ENCODE measurements at regions not wholly inside any gene's neighbourhood (a gene's known extent, or its start where the extent isn't known, plus 50 kb on each side); places are given as distances from the start of the nearest gene placed in this dataset.

DNA sequence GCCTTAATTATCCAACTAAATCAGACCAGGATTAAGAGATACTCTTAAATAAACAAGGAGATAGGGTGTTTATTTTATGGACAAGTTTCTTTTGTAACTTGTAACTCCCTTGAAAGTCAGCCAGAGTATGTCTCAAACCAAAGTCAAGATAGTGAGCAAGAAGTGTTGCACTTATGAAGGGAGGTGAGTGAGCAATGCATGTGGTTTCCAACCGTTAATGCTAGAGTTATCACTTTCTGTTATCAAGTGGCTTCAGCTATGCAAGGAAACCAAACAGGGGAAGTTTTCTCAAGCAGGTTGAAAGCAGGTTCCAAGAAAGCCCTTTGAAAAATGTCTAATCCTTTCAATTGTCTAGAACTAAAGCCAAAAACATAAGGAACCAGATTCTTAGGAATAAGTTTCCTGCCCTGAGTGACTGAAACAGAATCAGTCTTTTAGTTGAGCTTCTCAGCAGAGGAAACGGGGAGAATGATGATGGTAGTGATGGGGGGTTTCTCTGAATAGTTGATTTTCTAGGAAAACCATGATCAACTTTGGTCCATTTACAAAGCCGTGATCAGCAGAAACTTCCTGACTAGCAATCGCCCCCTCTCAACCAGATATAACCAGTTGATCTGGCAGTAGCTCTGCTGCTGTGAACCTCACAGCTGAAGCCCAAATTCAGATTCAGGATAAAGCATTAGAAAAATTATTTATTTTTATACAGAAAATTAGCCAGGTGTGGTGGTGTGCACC, 128.4 kb downstream of the DAD1 start:
- no peak overlapping the region for H3K27ac ChIP-seq
- no peak for DNase-seq (ENCODE audit: low read depth, low spot score)

DNA sequence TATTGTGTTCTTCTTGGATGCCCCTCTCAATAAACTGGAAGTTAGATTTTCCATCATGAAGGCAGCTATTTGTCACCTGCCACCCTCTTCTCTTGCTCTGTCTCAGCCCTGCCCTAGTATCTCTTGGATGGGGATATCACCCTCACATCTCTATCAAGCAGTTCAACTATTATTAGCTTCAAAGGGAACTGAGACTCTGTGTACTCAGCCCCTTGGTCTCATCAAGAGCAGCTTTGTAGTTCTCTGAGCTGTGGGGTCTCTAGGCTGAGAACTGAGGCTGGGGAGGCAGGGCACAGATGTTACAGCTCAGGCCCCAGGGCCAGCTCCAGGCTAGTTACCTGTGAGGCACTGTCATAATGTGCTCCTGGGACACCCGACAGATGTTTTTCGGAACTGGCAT, 130.3 kb downstream of the DAD1 start:
- no peak for DNase-seq (ENCODE audit: low read depth, low spot score)
- no peak overlapping the region for H3K27ac ChIP-seq

DNA sequence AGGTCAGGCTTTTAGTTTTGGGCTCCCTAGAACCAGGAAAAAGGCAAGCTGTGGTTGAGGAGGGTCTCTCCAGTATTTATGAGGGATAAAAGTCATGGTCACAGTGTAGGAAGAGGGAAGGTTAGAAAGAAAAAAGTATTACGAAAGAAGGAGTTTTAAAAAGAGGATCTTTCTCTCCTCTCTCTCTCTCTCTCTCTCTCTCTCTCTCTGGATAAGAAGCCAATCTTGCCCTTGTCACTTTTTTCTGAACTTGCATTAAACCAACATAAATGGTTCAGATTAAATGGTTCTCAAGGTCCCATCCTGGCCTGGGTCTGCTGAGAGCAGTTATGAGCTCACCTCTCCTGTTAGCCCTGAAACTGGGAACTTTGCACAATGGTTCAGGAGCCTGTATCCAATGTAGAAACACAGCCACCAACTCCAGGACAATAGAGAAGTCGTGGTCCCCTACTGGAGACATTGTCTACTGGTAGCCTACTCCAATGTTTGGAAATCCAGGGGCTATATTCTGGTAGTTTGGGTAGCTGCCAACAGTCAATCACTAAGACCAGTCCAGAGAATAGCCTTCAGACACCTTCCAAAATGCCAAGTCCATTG, 131.9 kb downstream of the DAD1 start:
- no peak overlapping the region for H3K27ac ChIP-seq
- no peak for DNase-seq (ENCODE audit: low read depth, low spot score)

DNA sequence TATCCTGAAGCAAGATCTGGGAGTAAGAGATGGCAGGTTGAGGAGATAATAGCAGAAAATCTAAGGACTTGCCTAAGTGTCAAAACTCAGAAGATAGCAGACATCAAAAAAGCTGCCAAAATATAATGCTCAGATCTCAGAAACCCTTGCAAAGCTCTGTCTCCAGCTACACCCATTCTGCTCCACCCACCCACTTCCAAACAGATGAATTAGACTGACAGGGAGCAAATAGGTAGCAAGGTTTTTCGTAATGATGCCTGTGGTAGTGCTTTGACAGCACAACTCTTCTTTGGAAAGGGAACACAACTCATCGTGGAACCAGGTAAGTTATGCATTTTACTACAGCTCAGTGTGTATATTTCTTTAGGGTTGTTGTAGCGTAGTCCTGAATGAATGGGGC, 132.6 kb downstream of the DAD1 start:
- no peak for DNase-seq (ENCODE audit: low read depth, low spot score)
- H3K27ac ChIP-seq: no peak overlapping the region

DNA sequence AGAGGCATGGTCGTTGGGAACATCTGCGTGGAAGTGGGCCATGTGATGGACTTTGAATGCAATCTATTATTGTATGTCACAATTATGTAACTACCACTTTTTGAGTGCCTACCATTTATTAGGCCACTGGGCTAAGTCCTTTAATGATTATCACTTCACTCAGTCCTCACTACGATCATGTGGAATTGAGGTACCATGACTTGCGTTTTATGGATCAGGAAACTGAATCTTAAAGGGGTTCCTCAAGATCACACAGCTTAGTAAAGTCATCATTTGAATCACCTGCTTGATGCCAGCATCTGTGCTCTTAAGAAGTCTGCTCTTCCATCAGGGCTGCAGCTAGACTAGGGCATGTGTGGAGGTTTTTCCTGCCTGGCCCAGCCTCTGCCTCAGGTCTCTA, 136.7 kb downstream of the DAD1 start:
- H3K27ac ChIP-seq: no peak overlapping the region
- DNase-seq (ENCODE audit: low read depth, low spot score): no peak

DNA sequence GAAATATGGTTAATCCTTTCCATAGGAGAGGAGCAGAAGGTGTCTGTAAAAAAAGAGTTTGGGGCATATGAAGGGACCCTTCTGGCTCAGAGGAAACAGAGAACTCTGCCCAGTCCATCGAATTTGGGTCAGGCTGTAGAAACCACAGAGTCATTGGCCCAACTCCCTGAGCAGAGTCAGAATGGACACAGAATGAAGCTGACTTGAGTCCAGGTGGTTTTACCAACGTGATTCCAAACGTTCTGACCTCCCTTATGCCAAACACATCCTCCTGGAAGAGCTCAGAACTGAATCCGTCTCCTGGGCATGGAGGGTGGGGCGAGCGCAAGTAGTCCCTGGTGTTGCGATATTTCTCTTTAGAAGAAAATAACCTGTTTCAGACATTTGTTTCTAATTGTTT, 138.8 kb downstream of the DAD1 start:
- no peak overlapping the region for H3K27ac ChIP-seq
- DNase-seq (ENCODE audit: low read depth, low spot score): no peak

DNA sequence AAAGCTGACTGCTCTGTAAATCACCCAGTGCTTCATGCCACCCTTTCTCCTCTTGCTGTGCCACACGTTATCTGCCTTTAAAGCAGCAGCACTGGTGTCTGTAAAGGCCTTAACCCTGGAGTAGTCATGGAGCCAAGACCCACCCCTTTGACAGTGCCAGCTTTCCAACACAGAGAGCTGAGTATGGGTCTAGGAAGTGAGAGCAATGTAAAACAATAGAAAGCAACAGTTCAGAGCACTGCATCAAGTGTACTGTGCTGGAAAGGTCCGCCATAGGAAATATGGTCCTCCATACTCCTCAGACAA, 139.5 kb downstream of the DAD1 start:
- no peak overlapping the region for H3K27ac ChIP-seq

DNA sequence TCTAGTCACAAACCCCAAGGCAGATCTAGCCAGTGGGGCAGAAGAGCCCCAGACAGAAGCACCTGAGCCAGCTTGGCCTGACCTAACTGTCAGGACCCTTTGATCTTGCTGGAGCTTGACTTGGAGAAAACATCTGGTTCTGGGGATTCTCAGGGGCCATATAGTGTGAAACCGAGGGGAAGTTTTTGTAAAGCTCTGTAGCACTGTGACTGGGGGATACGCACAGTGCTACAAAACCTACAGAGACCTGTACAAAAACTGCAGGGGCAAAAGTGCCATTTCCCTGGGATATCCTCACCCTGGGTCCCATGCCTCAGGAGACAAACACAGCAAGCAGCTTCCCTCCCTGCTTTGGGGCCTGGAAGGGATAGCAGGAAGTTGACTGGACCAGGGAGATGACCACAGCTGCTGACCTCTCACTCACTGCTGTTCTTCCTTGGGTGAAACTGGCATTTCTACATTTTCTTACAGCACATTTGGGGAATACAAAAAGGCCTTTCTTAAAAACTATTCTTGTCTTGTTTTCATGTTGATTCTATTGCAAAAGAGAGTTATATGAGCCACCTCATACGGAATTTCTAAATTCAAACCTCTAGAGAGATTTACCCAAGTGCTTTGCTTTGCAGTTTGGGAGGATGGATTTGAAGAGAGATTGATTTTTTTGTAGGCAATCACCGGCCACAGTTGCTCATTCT, 140.0 kb downstream of the DAD1 start:
- H3K27ac ChIP-seq: no peak overlapping the region

More for the DNA sequence above, 139.5 kb downstream of the DAD1 start:
- no peak for DNase-seq (ENCODE audit: low read depth, low spot score)

DNA sequence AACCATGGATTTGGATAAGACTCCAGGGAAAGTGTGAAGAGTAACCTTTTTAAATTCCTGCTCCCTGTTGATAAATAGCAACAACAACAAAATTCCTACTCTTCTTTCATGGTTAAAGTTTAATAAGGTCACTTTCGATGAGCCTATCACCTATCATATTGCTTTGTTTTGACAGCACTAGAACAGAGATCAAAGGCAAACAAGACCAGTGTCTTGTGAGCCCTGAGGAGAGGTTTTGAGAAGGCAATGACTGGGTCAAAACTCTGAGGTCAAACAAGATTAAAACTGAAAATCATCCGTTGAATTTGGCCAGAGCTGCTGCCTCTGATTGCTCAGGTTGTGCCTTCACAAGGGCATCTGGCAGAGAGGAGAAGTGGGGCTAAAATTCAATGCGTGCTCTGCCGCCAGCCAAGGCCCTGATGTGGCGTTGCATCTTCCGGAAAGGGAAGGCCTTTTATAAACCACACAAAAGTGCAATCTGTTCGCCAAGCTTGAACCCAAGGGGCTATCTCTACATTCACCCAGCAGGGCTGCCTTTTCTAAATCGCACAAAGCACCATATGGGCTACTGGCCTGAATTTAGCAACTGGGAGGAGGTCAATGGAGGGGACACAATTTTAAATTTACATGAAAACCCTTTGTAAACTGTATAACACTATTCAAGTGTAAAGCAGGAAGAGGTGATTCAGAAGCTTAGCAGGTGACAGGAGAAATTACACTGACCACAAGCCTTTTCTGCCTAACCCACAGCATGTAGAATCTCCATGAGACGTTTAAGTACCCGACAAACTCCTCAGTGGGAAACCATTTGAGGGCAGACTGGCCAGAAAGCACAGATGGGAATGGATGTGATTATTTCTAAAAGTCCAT, 140.8 kb downstream of the DAD1 start:
- H3K27ac ChIP-seq: no peak overlapping the region
- DNase-seq (ENCODE audit: low read depth, low spot score): no peak

More for the DNA sequence above, 140.0 kb downstream of the DAD1 start:
- DNase-seq (ENCODE audit: low read depth, low spot score): no peak

DNA sequence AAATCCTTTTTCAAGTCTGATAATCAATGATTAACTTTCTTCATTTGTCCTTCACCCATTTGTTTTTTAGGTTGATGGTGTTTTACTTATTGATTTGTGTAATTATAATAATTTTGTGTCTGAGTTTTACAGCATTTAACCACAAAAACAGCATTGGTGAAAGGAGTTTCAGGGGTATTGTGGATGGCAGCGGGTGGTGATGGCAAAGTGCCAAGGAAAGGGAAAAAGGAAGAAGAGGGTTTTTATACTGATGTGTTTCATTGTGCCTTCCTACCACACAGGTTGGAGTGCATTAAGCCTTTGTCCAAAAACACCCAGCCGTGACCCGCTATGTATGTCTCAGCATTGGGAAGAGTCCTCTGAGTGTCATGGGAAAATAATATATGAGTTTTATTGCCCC, 150.3 kb downstream of the DAD1 start:
- no peak for DNase-seq (ENCODE audit: low read depth, low spot score)
- no peak overlapping the region for H3K27ac ChIP-seq

DNA sequence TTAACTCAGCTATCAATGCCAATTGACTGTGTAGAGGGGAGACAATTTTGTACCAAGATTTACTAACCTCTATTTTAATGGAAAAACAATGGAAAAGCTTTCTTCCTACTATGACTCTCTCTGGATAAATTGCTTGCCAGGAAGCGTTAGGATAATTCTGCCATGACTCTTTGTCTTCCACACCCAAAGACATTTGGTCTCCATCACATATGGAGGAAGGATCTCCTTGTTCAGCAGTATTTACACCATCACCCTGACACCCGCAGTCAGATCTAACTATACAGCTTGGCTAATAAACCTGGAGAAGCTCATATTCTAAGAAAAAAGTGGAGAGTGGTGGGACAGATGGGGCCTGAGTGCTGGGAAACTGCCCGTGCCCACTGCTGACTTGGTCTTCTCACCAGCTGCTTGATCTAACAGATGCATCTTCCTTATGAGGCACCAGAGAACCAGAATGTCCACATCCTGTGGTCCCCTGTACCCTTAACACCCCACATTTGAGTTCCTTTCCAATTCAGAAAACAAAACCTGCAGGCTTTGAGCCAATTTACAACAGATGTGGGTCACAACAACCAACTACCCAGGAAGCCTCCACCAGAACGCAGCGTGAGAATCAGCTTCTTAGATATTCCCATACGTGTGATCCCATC, 154.0 kb downstream of the DAD1 start:
- no peak overlapping the region for H3K27ac ChIP-seq
- DNase-seq (ENCODE audit: low read depth, low spot score): no peak

DNA sequence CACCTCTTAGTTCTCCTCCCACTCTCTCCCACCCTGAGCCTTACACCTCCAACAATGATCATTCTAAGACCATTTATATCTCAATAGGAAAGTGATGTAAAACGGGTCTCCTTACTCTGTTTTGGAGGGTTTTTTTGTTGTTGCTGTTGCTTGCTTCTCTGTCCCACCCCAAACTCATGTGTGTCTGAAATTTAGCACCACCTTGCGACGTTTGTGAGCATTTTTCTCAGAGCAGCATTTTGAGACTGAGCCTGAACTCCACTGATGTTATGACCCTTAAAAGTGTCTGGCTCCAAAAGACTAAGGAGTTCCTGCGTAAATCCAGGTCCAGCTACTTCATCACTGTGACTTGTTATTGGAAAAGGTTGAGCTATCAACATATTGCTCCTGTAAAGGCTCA, 155.0 kb downstream of the DAD1 start:
- H3K27ac ChIP-seq: no peak overlapping the region
- DNase-seq (ENCODE audit: low read depth, low spot score): no peak

DNA sequence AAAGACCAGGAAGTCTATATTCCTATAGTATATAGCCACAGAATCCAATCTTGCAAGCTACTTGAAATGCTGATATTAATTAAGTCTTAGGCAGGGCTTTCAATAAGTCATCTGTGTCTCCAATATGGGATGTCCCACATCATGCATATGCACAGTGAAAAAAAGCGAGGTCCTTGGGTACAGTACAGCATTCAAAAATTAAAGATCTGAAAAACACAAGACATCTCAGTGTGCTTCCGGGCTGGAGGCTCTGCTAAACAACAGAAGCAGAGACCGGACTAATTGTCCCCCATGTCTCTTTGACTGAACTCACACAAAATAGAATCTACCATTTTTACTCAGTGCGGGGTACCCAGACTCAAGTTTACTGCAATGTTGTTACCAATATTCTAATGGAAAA, 156.0 kb downstream of the DAD1 start:
- no peak for DNase-seq (ENCODE audit: low read depth, low spot score)
- peak overlapping the region; percentile 39 for H3K27ac ChIP-seq

DNA sequence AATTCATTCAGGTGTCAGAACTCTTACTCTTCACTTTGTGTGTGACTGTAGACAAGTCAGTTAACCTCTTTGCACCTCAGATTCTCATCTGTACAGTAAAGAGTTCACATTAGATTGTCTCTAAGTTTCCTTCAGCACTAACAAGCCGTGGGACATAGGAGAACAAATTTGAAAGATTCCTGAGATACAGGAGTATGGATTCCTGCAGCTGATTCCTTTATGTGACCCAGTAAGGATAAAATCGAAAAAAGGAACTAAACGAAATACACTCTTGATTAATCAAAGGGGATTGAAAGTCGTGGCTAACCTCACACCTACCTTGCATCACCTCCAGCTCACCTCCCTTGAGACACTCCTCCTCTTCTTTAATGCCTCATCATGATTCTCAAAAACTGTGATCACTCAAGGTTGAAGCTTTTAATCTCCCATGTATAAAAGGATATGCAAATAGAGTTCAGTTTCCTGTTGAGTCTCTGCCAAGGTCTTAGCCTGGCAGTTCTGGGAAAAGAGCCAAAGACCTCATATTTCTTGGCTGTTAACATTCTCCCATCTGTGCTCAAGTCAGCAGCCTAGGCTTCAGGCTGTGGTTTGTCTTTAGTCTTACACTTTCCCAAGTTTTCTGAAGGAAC, 156.6 kb downstream of the DAD1 start:
- peak; percentile 73 for DNase-seq (ENCODE audit: low read depth, low spot score)
- peak overlapping the region; percentile 39 for H3K27ac ChIP-seq

DNA sequence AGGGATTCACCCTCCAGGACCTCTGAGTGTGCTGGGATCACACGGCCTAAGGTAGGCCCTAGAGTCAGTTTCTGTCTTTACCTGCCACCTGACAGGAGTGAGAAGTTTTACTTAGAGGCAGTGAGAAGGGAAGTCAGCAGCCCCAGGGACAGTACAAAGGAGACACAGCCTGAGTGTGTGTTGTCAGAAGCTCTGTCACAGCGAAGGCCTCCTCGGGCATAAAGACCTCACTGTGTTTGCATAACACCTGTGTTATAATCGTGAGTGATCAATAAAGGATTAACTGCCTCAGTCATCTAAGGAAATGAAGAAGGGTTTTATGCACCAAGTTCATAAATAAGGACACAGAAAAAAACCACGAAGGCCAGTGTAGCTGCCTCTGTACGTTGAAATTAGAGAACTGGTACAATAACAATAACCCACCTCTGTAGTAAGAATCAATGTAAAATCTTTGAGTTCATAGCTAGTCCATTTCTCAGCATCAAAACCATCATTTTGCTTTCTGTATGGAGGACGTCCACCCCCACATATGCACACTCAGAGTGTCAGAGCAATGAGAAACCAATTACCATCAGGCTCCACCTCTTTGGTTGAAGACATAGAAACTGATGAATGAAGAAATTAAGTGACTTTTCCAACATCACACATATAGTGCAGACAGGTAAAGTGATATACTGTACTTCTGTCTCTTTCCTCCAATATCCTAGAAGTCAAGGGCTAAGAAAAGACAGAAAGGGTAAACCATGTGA, 159.3 kb downstream of the DAD1 start:
- no peak overlapping the region for H3K27ac ChIP-seq
- no peak for DNase-seq (ENCODE audit: low read depth, low spot score)

DNA sequence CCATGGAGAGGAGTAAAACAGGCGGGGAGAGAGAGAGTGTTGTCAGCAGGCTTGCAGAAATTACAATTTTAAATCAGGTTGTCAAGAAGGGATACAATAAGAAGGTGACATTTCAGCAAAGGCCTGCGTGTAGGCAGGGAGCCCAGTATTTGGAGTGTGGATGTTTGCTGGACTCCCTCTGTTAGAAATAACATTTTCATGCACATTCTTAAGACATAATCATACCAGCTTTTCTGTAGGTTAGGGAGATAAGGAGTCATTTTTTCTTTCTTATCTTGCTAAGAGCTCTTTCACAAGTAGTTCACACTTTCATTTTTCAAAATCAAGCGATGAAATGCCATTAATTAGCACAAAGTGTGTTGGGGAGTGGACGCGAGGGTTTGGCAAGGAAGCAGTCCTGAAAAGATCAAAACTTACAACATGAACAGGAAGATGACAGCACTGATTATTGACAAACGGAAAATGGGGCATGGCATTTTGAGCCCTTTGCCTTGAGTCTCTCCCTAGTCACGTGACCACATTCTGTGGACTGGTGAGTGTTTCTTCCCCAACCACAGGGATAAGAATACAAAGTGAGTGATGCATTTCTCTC, 160.2 kb downstream of the DAD1 start:
- DNase-seq (ENCODE audit: low read depth, low spot score): no peak
- H3K27ac ChIP-seq: no peak overlapping the region

DNA sequence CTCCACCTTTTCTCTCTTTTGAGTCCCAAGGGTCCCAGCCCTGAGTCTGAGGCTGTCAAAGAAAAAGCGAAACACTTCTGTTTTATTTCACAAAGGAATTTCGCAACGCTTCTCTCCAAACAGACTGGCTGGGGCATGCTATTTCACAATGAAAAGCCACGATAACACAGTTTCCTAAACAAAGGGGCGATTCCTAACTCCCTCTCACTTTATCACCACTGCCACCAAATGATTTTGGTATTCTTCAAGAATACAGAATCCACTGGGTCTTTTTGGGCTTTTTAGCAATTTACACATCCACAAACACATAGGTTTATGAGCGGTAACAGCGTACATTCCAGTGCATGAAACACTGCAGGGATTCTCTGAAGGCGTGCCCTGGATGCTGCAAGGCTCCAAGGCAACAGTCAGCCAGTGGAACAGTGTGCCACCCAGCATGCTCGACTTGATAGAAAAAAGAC, 161.2 kb downstream of the DAD1 start:
- no peak for DNase-seq (ENCODE audit: low read depth, low spot score)
- no peak overlapping the region for H3K27ac ChIP-seq

DNA sequence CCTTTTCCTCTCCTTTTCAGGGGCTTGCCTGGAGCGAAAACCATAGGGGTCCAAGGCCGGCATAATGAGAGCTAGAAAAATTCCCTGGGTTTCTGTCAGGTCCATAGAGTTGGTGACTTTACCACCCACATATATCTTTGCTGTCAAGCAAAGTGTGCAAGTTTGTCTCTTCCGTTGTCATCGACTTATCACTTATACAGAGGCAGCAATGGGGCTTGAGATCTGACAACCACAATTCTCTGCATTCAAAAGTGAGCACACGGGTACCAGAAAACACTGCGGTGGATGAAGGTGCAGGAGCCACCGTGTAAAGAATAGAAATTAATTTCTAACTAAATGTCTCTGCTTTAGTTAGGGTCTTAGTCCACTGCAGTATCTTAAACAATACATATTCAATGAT, 162.3 kb downstream of the DAD1 start:
- DNase-seq (ENCODE audit: low read depth, low spot score): no peak

DNA sequence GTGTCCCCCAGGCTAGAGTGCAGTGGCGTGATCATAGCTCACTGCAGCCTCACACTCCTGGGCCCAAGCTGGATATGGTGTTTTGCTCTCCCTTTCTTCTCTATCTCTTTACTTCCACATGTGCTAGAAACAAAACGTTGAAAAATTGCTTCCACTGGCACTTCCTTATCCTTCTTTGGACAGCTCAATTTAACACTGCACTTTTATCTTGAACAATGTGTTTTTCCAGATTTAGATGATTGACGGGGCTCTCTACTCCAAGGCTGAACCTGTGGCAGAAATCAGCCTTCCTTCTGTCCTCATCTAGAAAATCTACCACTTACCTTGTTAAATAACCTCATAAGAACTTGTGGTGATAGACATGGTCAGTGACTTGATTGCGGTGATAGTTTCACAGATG, 165.1 kb downstream of the DAD1 start:
- no peak for DNase-seq (ENCODE audit: low read depth, low spot score)

More for the DNA sequence above, 162.3 kb downstream of the DAD1 start:
- no peak overlapping the region for H3K27ac ChIP-seq

More for the DNA sequence above, 165.1 kb downstream of the DAD1 start:
- no peak overlapping the region for H3K27ac ChIP-seq
